ENCODE measurements at regions not wholly inside any gene's neighbourhood (a gene's known extent, or its start where the extent isn't known, plus 50 kb on each side); places are given as distances from the start of the nearest gene placed in this dataset.

- H3K36me3 ChIP-seq, result no peaks in the 10 kb centered on the region
- H3K4me1 ChIP-seq, result no peaks in the 10 kb centered on the region
- H3K9me3 ChIP-seq, result no peaks in the 10 kb centered on the region
- no peak for TF ChIP-seq CTCF (IDR thresholded peaks at IDR 0.05)
- ATAC-seq (no peak), DNase-seq (no peak)
- H3K4me3 ChIP-seq, result no peak overlapping the region
- no peak overlapping the region for H3K27ac ChIP-seq
- no peaks in the 10 kb centered on the region for H3K27me3 ChIP-seq
- intact Hi-C loops (cut with DNase I), result no loop called here
Observed at GRCh38 chr3:150309257-150309542, 98.9 kb upstream of the TSC22D2 start.

GRCh38 chr3:150308481-150309256, 99.4 kb upstream of the TSC22D2 start:
- 83 to 87% methylated on average over 12 of the region's 12 CpGs for WGBS, 2 donors
- ATAC-seq, result no peak
- H3K9me3 ChIP-seq, result no peaks in the 10 kb centered on the region
- no peak for DNase-seq
- H3K4me3 ChIP-seq, result no peak overlapping the region
- TF ChIP-seq CTCF (IDR thresholded peaks at IDR 0.05), result no peak
- no peaks in the 10 kb centered on the region for H3K27me3 ChIP-seq
- H3K4me1 ChIP-seq, result no peaks in the 10 kb centered on the region
- H3K27ac ChIP-seq, result no peak overlapping the region
- H3K36me3 ChIP-seq, result no peaks in the 10 kb centered on the region
- intact Hi-C loops (cut with DNase I), result no loop called here

- Histone ChIP-seq H3K4me1 (no peaks in the 10 kb centered on the region), H3K36me3 (no peaks in the 10 kb centered on the region), H3K27me3 (no peaks in the 10 kb centered on the region), H3K9me3 (no peaks in the 10 kb centered on the region), H3K4me3 (no peak overlapping the region), H3K27ac (no peak overlapping the region)
- intact Hi-C loops (cut with DNase I), result no loop called here
- no peak for ATAC-seq
- TF ChIP-seq CTCF (IDR thresholded peaks at IDR 0.05), result no peak
- WGBS, 2 donors, result 82 to 87% methylated on average over 4 of the region's 4 CpGs
- DNase-seq, result no peak
Observed at GRCh38 chr3:150308037-150308319, 100.1 kb upstream of the TSC22D2 start.

- intact Hi-C loops (cut with DNase I), result no loop called here
- Histone ChIP-seq H3K4me1 (no peaks in the 10 kb centered on the region), H3K9me3 (no peaks in the 10 kb centered on the region), H3K27ac (no peak overlapping the region), H3K4me3 (no peak overlapping the region), H3K27me3 (no peaks in the 10 kb centered on the region), H3K36me3 (no peaks in the 10 kb centered on the region)
- WGBS, 2 donors, result 84 to 87% methylated on average over 6 of the region's 6 CpGs
- no peak for DNase-seq
- TF ChIP-seq CTCF (IDR thresholded peaks at IDR 0.05), result no peak
- ATAC-seq, result no peak
Observed at GRCh38 chr3:150307311-150308036, 100.6 kb upstream of the TSC22D2 start.
